Neural cell (in vitro differentiated cells): ENCODE measurements at regions not wholly inside any gene's neighbourhood (a gene's known extent, or its start where the extent isn't known, plus 50 kb on each side); places are given as distances from the start of the nearest gene placed in this dataset.

Experiments used
- EZH2 ChIP-seq: fragments of 200-600, 300-800 bp; shearing (Covaris generic), sonication (generic); IDR thresholded peaks from 2 replicates; pipeline ENCODE4 v1.6.1; 2014; ENCODE audit warnings: antibody characterized with exemption, low read length, borderline replicate concordance, mild to moderate bottlenecking; ENCODE audit not compliant: insufficient read depth, poor library complexity, severe bottlenecking
- POLR2AphosphoS5 ChIP-seq: IDR thresholded peaks from 2 replicates; pipeline ENCODE4 v1.6.1; 2012
- REST ChIP-seq: IDR thresholded peaks from 2 replicates; pipeline ENCODE4 v1.6.1; 2012; ENCODE audit warnings: borderline replicate concordance
- TF ChIP-seq, protein P1 (sequence below): fragments of 450-650 bp; IDR thresholded peaks from 2 replicates; pipeline ENCODE4 v1.5.1; 2014; ENCODE audit warnings: antibody characterized with exemption, mild to moderate bottlenecking, moderate library complexity; ENCODE audit not compliant: poor library complexity, severe bottlenecking

GRCh38 chr2:65834771-65835475 is 402.5 kb upstream of the SPRED2 start:
- TF ChIP-seq, protein P1, sequence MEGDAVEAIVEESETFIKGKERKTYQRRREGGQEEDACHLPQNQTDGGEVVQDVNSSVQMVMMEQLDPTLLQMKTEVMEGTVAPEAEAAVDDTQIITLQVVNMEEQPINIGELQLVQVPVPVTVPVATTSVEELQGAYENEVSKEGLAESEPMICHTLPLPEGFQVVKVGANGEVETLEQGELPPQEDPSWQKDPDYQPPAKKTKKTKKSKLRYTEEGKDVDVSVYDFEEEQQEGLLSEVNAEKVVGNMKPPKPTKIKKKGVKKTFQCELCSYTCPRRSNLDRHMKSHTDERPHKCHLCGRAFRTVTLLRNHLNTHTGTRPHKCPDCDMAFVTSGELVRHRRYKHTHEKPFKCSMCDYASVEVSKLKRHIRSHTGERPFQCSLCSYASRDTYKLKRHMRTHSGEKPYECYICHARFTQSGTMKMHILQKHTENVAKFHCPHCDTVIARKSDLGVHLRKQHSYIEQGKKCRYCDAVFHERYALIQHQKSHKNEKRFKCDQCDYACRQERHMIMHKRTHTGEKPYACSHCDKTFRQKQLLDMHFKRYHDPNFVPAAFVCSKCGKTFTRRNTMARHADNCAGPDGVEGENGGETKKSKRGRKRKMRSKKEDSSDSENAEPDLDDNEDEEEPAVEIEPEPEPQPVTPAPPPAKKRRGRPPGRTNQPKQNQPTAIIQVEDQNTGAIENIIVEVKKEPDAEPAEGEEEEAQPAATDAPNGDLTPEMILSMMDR: no peak
- no peak for TF ChIP-seq REST
- TF ChIP-seq POLR2AphosphoS5: no peak
- TF ChIP-seq EZH2: no peak
